K562 (cell line): ENCODE measurements at regions not wholly inside any gene's neighbourhood (a gene's known extent, or its start where the extent isn't known, plus 50 kb on each side); places are given as distances from the start of the nearest gene placed in this dataset.
A peak's percentile ranks its signal among the peaks of the same experiment; 100 is the strongest.

Experiments used
- ATAC-seq: fragments of 200-7000 bp; cut with Tn5 transposase; 3 replicates; pipeline ENCODE4 v1.9.1; 2020; ENCODE audit warnings: moderate library complexity
- BruUV-seq: library from RNA; stranded (reverse); fragments of 400-500 nt; replicated peaks from 2 replicates; lab custom pipeline; 2021; lab: Mats Ljungman, UMichigan
- CTCF ChIA-PET: fragments of 300-600 bp; formaldehyde crosslinking; extraction: SDS; loops from one replicate; lab custom pipeline; 2021; ENCODE audit warnings: low intra/inter-chr PET ratio; lab: Yijun Ruan, JAX
- POLR2A ChIA-PET: fragments of 300-600, 350-650 bp; sonication (Branson Sonifier 250); formaldehyde crosslinking; extraction: SDS; loops from one replicate; lab custom pipeline; 2021; ENCODE audit warnings: antibody characterized with exemption, inconsistent platforms; lab: Yijun Ruan, JAX
- DNase-seq, 4 experiments: peaks; one replicate each; pipeline versions ENCODE4 v3.0.0 to v3.0.0-alpha.2; 2011 to 2018; ENCODE audit warnings: low spot score in 3 of 4, mixed read lengths in 3 of 4; ENCODE audit errors: extremely low read depth in 1 of 4
- FAIRE-seq: peaks from 2 replicates; lab custom pipeline; 2011; peaks lifted over from hg19 to GRCh38; lab: Jason Lieb, UNC
- H2AFZ ChIP-seq: 2 replicates; pipeline ENCODE4 v1.6.0; 2011; ENCODE audit warnings: low read depth, low read length, control low read depth, inconsistent platforms
- H3K27ac ChIP-seq: fragments of 200-600 bp; 3 replicates; pipeline ENCODE4 v1.8.0; 2011; ENCODE audit warnings: low read depth, mild to moderate bottlenecking, control low read depth, inconsistent platforms, low read length, moderate library complexity, mixed read lengths; ENCODE audit errors: extremely low read depth
- H3K27me3 ChIP-seq, 2 experiments: fragments of 300-600 bp in 1 of 2; 2 replicates in 1 of 2; 3 replicates in 1 of 2; pipeline versions ENCODE4 v1.6.0 to v1.8.0; 2011; ENCODE audit warnings: inconsistent platforms in 2 of 2, low read length in 2 of 2, mild to moderate bottlenecking in 1 of 2, mixed read lengths in 1 of 2, moderate library complexity in 1 of 2; ENCODE audit not compliant: control insufficient read depth in 2 of 2, insufficient read depth in 2 of 2
- H3K36me3 ChIP-seq: fragments of 300-600 bp; 3 replicates; pipeline ENCODE4 v1.8.0; 2011; ENCODE audit warnings: mild to moderate bottlenecking, low read length, inconsistent platforms; ENCODE audit not compliant: control insufficient read depth, insufficient read depth
- H3K4me1 ChIP-seq, 2 experiments: fragments of 200-600 bp in 1 of 2; replicated peaks in 1 of 2; 2 replicates in 1 of 2; 3 replicates in 1 of 2; pipeline versions ENCODE4 v1.5.1 to v1.8.0; 2011; ENCODE audit warnings: inconsistent platforms in 2 of 2, low read length in 2 of 2, mild to moderate bottlenecking in 1 of 2, mixed read lengths in 1 of 2, moderate library complexity in 1 of 2; ENCODE audit not compliant: control insufficient read depth in 2 of 2, insufficient read depth in 2 of 2
- H3K4me2 ChIP-seq: 2 replicates; pipeline ENCODE4 v1.6.1; 2011; ENCODE audit warnings: low read length, control low read depth, inconsistent platforms, mixed read lengths; ENCODE audit not compliant: insufficient read depth
- H3K4me3 ChIP-seq: fragments of 200-600 bp; sonication (generic), shearing (Covaris generic); 2 replicates; pipeline ENCODE4 v1.5.1; 2016; ENCODE audit warnings: control low read depth, inconsistent platforms
- H3K79me2 ChIP-seq: fragments of 200-600 bp; 3 replicates; pipeline ENCODE4 v1.8.0; 2011; ENCODE audit warnings: low read length, inconsistent platforms; ENCODE audit not compliant: control insufficient read depth, insufficient read depth
- H3K9ac ChIP-seq, 2 experiments: 2 replicates each; pipeline versions ENCODE4 v1.6.0 to v1.6.1; 2011; ENCODE audit warnings: low read depth in 2 of 2, low read length in 2 of 2, control low read depth in 1 of 2, inconsistent platforms in 1 of 2, mild to moderate bottlenecking in 1 of 2, mixed read lengths in 1 of 2; ENCODE audit not compliant: insufficient read depth in 1 of 2
- H3K9me1 ChIP-seq: one replicate; pipeline ENCODE4 v1.6.0; 2011; ENCODE audit warnings: inconsistent platforms, mild to moderate bottlenecking, low read length, moderate library complexity; ENCODE audit not compliant: control insufficient read depth, insufficient read depth
- H3K9me3 ChIP-seq: replicated peaks from 2 replicates; pipeline ENCODE4 v1.5.1; 2011; ENCODE audit warnings: low read depth, low read length, inconsistent platforms; ENCODE audit not compliant: control insufficient read depth, insufficient read depth
- H4K20me1 ChIP-seq: replicated peaks from 2 replicates; pipeline ENCODE4 v1.6.1; 2011; ENCODE audit warnings: low read length, inconsistent platforms, mixed read lengths; ENCODE audit not compliant: control insufficient read depth, insufficient read depth
- CBX3 ChIP-seq, 2 experiments: IDR thresholded peaks; 1 replicate in 1 of 2; 2 replicates in 1 of 2; pipeline ENCODE4 v1.6.1; 2012; ENCODE audit warnings: inconsistent platforms in 2 of 2, low read length in 2 of 2, borderline replicate concordance in 1 of 2, control low read depth in 1 of 2
- GABPB2 ChIP-seq: fragments of 250-450 bp; sonication (Bioruptor Pico); conservative IDR thresholded peaks from 2 replicates; pipeline ENCODE4 v1.5.1; 2021; ENCODE audit warnings: mild to moderate bottlenecking
- GTF2A2 ChIP-seq: IDR thresholded peaks from 2 replicates; pipeline ENCODE4 v1.6.1; 2016; ENCODE audit warnings: mild to moderate bottlenecking, missing genetic modification characterization, missing compliant biosample characterization
- JUND ChIP-seq, 2 experiments: IDR thresholded peaks; 2 replicates in 1 of 2; 3 replicates in 1 of 2; pipeline ENCODE4 v1.6.1; 2011; ENCODE audit warnings: borderline replicate concordance in 2 of 2, low read depth in 2 of 2, low read length in 2 of 2, improper control_type of control experiment in 1 of 2, missing biosample characterization in 1 of 2, missing genetic modification characterization in 1 of 2, missing genetic modification reagents in 1 of 2
- MBD2 ChIP-seq: sonication (generic); IDR thresholded peaks from 2 replicates; pipeline ENCODE4 v1.6.1; 2016; ENCODE audit warnings: low read depth, borderline replicate concordance
- NBN ChIP-seq: fragments of 450-650 bp; IDR thresholded peaks from 2 replicates; pipeline ENCODE4 v1.6.1; 2016; ENCODE audit warnings: low read depth, mild to moderate bottlenecking
- NFIC ChIP-seq: fragments of 450-650 bp; IDR thresholded peaks from 2 replicates; pipeline ENCODE4 v1.6.1; 2017; ENCODE audit warnings: mild to moderate bottlenecking, inconsistent platforms
- NFIX ChIP-seq: fragments of 250-450 bp; sonication (Bioruptor Pico); IDR thresholded peaks from 2 replicates; pipeline ENCODE4 v1.4.0; 2020; ENCODE audit warnings: low read depth, mild to moderate bottlenecking, moderate library complexity
- PCBP2 ChIP-seq: fragments of 200-400 bp; formaldehyde crosslinking; IDR thresholded peaks from 2 replicates; pipeline ENCODE4 v1.6.1; 2018; ENCODE audit warnings: low read length, low read depth, mild to moderate bottlenecking, moderate library complexity; ENCODE audit not compliant: poor library complexity, severe bottlenecking
- PHB ChIP-seq: fragments of 250-450 bp; sonication (Bioruptor Pico); IDR thresholded peaks from 2 replicates; pipeline ENCODE4 v1.5.0; 2021
- RBM22 ChIP-seq: fragments of 200-400 bp; formaldehyde crosslinking; IDR thresholded peaks from 2 replicates; pipeline ENCODE4 v1.6.1; 2018; ENCODE audit warnings: low read length, low read depth; ENCODE audit not compliant: poor library complexity, severe bottlenecking
- SMAD1 ChIP-seq: fragments of 150-350 bp; IDR thresholded peaks from 2 replicates; pipeline ENCODE4 v1.6.1; 2014; ENCODE audit warnings: low read length, low read depth; ENCODE audit not compliant: partially characterized antibody
- ZNF174 ChIP-seq: fragments of 250-450 bp; sonication (Bioruptor Pico); IDR thresholded peaks from 2 replicates; pipeline ENCODE4 v1.4.0; 2020; ENCODE audit warnings: mild to moderate bottlenecking
- WGBS: fragments of 100-300 bp; shearing (Covaris generic); methylation state at CpG from one replicate; pipeline ENCODE4 v1.1.6; 2016; ENCODE audit warnings: low coverage, mixed read lengths; ENCODE audit not compliant: insufficient coverage; ENCODE audit errors: missing lambda C conversion rate; 5-methylcytosine and 5-hydroxymethylcytosine counted together
- in situ Hi-C: fragments of 300-500 bp; cut with MboI; formaldehyde crosslinking; loops from 4 replicates; pipeline ENCODE4 v1.15.0; 2018; ENCODE audit warnings: inconsistent platforms, mixed read lengths
- intact Hi-C: fragments of 100-400 bp; cut with micrococcal nuclease; formaldehyde crosslinking; loops from 2 replicates; pipeline ENCODE4 v1.14.2; 2022
- TF ChIP-seq, protein P1 (sequence below): fragments of 450-650 bp; formaldehyde crosslinking; IDR thresholded peaks from 2 replicates; pipeline ENCODE4 v1.4.0; 2020; ENCODE audit warnings: mild to moderate bottlenecking
- TF ChIP-seq, protein P2 (sequence below): sonication (generic); IDR thresholded peaks from 2 replicates; pipeline ENCODE4 v1.6.1; 2016
- TF ChIP-seq, protein P3 (sequence below): sonication (generic); formaldehyde crosslinking; IDR thresholded peaks from 2 replicates; pipeline ENCODE4 v1.8.0; 2023; ENCODE audit warnings: mild to moderate bottlenecking, missing genetic modification reagents
- TF ChIP-seq, protein P4 (sequence below): fragments of 250-450 bp; sonication (Bioruptor Pico); IDR thresholded peaks from 2 replicates; pipeline ENCODE4 v1.4.0; 2020; ENCODE audit warnings: mild to moderate bottlenecking

DNA sequence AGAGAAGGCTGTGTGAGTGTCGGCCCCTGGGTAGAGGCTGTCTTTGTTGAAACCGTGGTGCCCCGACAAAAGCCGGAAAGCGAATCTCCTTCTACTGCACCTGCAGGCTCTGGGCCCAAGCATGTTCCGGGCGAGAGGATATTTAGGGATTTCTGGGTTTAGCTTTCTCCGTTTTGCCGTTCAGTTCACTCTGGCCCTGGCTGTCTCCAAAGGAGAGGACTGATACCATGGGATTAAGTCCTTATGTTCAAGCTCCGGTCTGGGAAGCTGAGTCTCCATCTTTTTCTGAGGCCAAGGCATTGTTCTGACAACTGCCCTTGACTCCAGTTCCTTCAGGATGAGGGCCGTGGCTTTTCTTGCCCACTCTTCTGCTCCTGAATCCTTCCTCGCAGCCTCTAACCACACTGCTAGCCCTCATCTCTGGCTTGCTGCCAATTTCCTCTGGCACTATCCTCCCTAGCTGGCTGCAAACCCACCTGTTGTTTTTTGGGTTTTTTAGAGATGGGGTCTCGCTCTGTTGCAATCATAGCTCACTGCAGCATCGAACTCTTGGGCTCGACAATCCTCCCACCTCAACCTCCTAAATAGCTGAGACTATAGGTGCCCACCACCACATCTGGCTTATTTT, 206.8 kb downstream of the SKIDA1 start (continued):
- TF ChIP-seq NFIC (peak; percentile 97), NFIX (peak; percentile 78), NBN (no peak), PCBP2 (no peak), RBM22 (no peak), MBD2 (no peak), SMAD1 (peak; percentile 21)
- TF ChIP-seq, protein P1, sequence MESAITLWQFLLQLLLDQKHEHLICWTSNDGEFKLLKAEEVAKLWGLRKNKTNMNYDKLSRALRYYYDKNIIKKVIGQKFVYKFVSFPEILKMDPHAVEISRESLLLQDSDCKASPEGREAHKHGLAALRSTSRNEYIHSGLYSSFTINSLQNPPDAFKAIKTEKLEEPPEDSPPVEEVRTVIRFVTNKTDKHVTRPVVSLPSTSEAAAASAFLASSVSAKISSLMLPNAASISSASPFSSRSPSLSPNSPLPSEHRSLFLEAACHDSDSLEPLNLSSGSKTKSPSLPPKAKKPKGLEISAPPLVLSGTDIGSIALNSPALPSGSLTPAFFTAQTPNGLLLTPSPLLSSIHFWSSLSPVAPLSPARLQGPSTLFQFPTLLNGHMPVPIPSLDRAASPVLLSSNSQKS (CRISPR knock-in tag): no peak
- TF ChIP-seq, protein P2, sequence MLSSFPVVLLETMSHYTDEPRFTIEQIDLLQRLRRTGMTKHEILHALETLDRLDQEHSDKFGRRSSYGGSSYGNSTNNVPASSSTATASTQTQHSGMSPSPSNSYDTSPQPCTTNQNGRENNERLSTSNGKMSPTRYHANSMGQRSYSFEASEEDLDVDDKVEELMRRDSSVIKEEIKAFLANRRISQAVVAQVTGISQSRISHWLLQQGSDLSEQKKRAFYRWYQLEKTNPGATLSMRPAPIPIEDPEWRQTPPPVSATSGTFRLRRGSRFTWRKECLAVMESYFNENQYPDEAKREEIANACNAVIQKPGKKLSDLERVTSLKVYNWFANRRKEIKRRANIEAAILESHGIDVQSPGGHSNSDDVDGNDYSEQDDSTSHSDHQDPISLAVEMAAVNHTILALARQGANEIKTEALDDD: no peak
- TF ChIP-seq, all 486 proteins: peak for 3

DNA sequence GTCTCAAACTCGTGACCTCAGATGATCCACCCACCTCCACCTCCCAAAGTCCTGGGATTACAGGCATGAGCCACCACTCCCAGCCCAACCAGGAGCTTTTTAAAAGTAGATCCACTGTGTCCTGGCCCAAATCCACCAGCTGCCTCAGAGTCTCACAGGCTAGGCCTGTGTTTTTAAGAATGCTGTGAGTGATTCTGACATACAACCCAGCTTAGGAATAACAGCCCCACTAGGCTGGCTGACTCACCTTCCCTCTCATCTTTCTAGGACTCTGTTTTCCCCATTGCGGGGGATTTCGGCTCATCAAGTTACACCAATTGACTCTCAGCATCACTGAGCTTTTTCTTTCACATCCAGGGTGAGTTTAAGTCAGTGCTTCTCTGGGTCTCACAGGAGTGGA, 207.6 kb downstream of the SKIDA1 start:
- Histone ChIP-seq H3K27ac (no peak overlapping the region), H4K20me1 (no peaks in the 10 kb centered on the region), H3K9ac (no peak overlapping the region), H3K9me3 (no peaks in the 10 kb centered on the region), H3K4me1 (no peaks in the 10 kb centered on the region; a peak in 2 of 5 replicates), H3K36me3 (no peaks in the 10 kb centered on the region), H3K4me2 (no peak overlapping the region), H3K9me1 (no peaks in the 10 kb centered on the region), H3K27me3 (peaks cover 0 to 15% of the 10 kb centered on the region in 2 experiments; a peak in 1 of 5 replicates), H3K79me2 (no peaks in the 10 kb centered on the region), H3K4me3 (no peak overlapping the region), H2AFZ (no peak overlapping the region)
- POLR2A ChIA-PET: no interaction called here
- FAIRE-seq (no peak), DNase-seq (no peak), ATAC-seq (no peak)
- intact Hi-C loops (no loop called here), in situ Hi-C loops (no loop called here)
- no TSS peak for BruUV-seq
- WGBS: 24% methylated on average over 3 of the region's 3 CpGs
- CTCF ChIA-PET: no interaction called here
- TF ChIP-seq GTF2A2 (tag) (no peak), PHB (CRISPR knock-in tag) (no peak), ZNF174 (CRISPR knock-in tag) (no peak), GABPB2 (CRISPR knock-in tag) (no peak), CBX3 (IDR thresholded peaks at IDR 0.05; ENCODE audit: borderline replicate concordance in 1 of 2, low read length in 2 of 2) (no peak), JUND (IDR thresholded peaks at IDR 0.05; ENCODE audit: borderline replicate concordance, low read depth, low read length) (no peak), JUND (tag; IDR thresholded peaks at IDR 0.05; ENCODE audit: borderline replicate concordance, low read depth, low read length) (no peak)
- TF ChIP-seq, protein P3, sequence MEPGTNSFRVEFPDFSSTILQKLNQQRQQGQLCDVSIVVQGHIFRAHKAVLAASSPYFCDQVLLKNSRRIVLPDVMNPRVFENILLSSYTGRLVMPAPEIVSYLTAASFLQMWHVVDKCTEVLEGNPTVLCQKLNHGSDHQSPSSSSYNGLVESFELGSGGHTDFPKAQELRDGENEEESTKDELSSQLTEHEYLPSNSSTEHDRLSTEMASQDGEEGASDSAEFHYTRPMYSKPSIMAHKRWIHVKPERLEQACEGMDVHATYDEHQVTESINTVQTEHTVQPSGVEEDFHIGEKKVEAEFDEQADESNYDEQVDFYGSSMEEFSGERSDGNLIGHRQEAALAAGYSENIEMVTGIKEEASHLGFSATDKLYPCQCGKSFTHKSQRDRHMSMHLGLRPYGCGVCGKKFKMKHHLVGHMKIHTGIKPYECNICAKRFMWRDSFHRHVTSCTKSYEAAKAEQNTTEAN (CRISPR knock-in tag): no peak
- TF ChIP-seq, protein P4, sequence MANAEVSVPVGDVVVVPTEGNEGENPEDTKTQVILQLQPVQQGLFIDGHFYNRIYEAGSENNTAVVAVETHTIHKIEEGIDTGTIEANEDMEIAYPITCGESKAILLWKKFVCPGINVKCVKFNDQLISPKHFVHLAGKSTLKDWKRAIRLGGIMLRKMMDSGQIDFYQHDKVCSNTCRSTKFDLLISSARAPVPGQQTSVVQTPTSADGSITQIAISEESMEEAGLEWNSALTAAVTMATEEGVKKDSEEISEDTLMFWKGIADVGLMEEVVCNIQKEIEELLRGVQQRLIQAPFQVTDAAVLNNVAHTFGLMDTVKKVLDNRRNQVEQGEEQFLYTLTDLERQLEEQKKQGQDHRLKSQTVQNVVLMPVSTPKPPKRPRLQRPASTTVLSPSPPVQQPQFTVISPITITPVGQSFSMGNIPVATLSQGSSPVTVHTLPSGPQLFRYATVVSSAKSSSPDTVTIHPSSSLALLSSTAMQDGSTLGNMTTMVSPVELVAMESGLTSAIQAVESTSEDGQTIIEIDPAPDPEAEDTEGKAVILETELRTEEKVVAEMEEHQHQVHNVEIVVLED (CRISPR knock-in tag): no peak
